HG02884 (cell line): ENCODE measurements at regions not wholly inside any gene's neighbourhood (a gene's known extent, or its start where the extent isn't known, plus 50 kb on each side); places are given as distances from the start of the nearest gene placed in this dataset.

Experiments
- ATAC-seq: cut with Tn5 transposase; IDR thresholded peaks from one replicate; pipeline ENCODE4 v1.9.1; 2021; ENCODE audit warnings: mild to moderate bottlenecking, moderate library complexity; ENCODE audit not compliant: unreplicated experiment

GRCh38 chr1:30340934-30341333 is 382.5 kb downstream of the MATN1 start:
- ATAC-seq = no peak

DNA sequence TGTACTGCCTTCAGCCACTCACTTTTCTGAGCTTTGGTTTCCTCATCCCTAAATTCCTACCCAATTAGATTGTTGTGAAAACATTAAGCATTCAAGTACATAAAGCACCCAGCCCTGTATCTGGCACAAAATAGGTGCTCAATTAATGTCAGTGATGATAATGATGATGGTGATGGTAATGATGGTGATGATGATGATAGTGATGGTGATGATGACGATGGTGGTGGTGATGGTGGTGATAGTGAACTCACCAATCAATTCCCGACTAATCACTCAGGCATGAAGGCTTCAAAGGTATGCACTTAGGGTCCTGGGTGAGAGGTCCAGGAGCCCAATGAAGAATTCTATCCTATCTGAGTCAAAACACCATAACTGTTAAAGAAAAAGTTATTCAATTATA is 383.5 kb downstream of the MATN1 start:
- ATAC-seq = no peak

- no peak for ATAC-seq
Observed at GRCh38 chr1:30338765-30339164, 384.6 kb downstream of the MATN1 start.

GRCh38 chr1:30337324-30337620 is 386.1 kb downstream of the MATN1 start:
- ATAC-seq = no peak

DNA sequence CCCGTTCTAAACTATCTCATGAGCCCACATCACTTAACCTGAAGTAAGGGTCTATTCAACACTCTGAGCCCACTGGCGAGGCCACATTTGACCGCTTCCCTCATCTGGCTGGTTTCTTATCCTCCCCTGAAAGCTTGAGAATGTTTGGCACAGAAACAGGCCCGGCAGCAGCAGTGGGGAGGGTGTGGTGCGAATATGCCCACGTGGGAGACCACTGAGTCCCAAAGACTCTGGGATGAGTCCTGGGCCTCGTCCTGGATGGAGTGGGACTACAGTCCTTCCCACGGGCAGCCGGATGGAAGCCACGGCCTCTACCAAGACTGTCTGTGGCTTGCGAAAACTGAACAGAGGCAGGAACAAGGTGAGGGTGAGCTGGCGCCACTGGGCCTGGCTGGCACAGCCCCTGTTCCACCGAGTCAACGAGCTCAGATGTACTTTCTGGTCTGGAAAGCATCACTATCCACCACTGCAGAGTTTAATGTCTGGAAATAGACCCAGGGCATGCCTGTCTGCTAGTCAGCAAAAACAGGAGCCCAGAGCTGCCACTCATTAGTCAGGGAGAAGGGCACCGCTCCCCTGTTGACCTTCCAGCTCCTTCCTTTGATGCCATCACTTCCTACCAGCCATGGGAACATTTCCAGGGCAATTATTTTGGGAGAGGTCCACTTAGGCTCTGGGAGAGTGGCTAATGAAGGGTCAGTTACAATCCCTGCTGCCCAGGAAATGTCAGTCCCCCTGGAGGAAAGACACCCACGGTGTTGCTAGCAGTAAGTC is 386.6 kb downstream of the MATN1 start:
- no peak for ATAC-seq

- no peak for ATAC-seq
Observed at GRCh38 chr1:30335997-30336390, 387.4 kb downstream of the MATN1 start.

- ATAC-seq = no peak
Observed at GRCh38 chr1:30335389-30335996, 387.9 kb downstream of the MATN1 start.

DNA sequence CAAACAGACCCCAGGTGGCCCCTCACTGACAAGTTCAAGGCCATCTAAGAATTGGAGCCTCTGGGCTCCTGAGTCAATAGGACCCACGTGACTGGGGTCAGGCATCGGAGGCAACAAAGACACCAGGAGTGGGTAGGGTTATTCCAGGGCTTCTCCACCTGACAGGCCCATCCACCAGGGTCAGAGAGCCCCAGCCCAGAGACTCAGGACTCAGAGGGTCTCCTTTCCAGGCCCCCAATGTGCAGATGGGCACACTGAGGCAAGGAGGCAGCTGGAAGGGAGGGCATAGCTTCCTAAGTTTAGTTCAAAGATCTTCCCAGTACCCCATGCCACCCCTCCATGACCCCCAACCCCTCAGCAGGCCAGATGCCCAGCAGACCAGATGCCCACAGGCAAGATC is 388.6 kb downstream of the MATN1 start:
- no peak for ATAC-seq

- ATAC-seq = no peak
Observed at GRCh38 chr1:30332116-30333094, 391.0 kb downstream of the MATN1 start.

GRCh38 chr1:30331415-30332065 is 391.8 kb downstream of the MATN1 start:
- no peak for ATAC-seq

DNA sequence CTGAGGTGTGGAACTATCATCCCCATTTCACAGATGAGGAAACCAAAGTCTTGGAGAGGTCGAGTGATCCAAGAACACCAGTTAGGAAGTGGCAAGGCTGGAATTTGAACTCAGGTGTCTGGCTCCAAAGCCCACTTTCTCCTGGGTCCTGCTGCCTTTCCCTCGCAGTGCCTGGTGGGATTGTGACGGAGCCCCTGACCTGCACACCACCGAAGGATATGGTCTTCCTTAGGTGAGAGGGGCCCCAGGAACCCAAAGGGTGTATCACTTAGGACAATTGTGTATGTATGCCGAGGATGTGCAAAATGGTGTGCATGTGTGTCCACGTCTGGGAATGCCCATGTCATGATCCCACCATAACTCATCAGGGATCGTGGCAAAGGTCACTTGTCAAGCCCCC is 392.7 kb downstream of the MATN1 start:
- no peak for ATAC-seq

GRCh38 chr1:30329802-30330557 is 393.4 kb downstream of the MATN1 start:
- no peak for ATAC-seq

DNA sequence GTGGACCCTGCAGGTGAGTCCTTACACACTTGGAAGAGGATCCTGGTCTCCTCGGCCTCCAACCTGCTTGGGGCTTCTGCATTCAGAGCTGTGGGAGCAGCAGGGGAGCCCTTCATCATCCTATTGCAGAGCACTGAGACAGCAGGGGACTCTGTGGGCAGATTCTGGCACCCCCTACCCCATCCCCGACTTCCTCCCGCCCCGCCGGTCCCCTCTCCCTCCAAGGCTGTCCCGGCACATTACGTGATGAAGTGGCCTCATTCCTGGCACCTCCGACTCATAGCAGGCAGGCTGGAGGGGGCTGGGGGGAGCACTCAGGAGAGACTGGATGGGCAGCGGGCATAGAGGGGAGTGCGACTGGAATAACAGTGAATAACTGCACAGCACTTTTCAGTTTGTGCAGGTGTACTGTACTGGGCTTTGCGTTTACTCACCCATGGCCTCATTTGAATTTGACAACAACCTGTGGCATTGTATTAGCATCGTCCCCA is 394.1 kb downstream of the MATN1 start:
- ATAC-seq = no peak

GRCh38 chr1:30328401-30329262 is 394.8 kb downstream of the MATN1 start:
- ATAC-seq = no peak

GRCh38 chr1:30328100-30328370 is 395.4 kb downstream of the MATN1 start:
- ATAC-seq = no peak

GRCh38 chr1:30327370-30328099 is 395.9 kb downstream of the MATN1 start:
- no peak for ATAC-seq

DNA sequence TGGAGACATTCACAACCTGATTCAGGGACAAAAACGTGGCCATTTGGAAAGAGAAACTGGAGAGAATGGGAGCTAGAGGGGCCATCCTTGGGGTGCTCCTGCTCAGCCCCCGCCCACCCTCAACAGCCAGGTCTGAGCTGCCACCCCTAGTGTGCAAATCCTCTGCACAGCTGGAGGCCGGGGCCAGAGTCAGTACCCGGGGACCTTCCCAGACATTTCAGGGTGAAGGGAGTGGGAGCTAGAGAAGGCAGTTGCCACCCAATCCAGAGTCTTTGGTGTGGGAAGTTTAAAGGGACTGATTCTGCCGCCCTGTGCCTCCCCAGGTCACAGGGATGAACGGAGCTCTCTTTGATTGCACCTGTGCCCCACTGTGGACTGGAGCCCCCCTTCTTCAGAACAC is 397.4 kb downstream of the MATN1 start:
- no peak for ATAC-seq

- no peak for ATAC-seq
Observed at GRCh38 chr1:30325085-30325935, 398.1 kb downstream of the MATN1 start.
